Thoracic aorta (tissue), 2 donors: ENCODE measurements at regions not wholly inside any gene's neighbourhood (a gene's known extent, or its start where the extent isn't known, plus 50 kb on each side); places are given as distances from the start of the nearest gene placed in this dataset.

Experiments
- ATAC-seq: fragments of 150-250 bp; one replicate; pipeline ENCODE4 v1.8.0; 2017; ENCODE audit warnings: low read depth; ENCODE audit not compliant: insufficient number of reproducible peaks, low FRiP score
- DNase-seq: peaks from one replicate; pipeline ENCODE4 v3.0.0-alpha.2; 2020; ENCODE audit warnings: low spot score
- H3K27ac ChIP-seq, 2 donors: fragments of 200-600 bp; sonication (generic); 1 replicate in 1 of 2; 2 replicates in 1 of 2; pipeline ENCODE4 v1.5.1; 2016; ENCODE audit warnings: mild to moderate bottlenecking in 2 of 2, moderate library complexity in 2 of 2
- H3K27me3 ChIP-seq: fragments of 200-600 bp; sonication (generic); replicated peaks from 2 replicates; pipeline ENCODE4 v1.6.0; 2016; ENCODE audit warnings: mild to moderate bottlenecking; ENCODE audit not compliant: insufficient read depth
- H3K36me3 ChIP-seq: fragments of 200-600 bp; sonication (generic); one replicate; pipeline ENCODE4 v1.5.1; 2016
- H3K4me1 ChIP-seq, 2 donors: fragments of 200-600 bp; sonication (generic); 1 replicate in 1 of 2; 2 replicates in 1 of 2; pipeline versions ENCODE4 v1.5.1 to v1.6.0; 2016; ENCODE audit warnings: low read depth in 2 of 2, mild to moderate bottlenecking in 1 of 2; ENCODE audit not compliant: control insufficient read depth in 1 of 2
- H3K4me3 ChIP-seq: fragments of 200-600 bp; sonication (generic); 2 replicates; pipeline ENCODE4 v1.5.1; 2016; ENCODE audit warnings: mild to moderate bottlenecking
- H3K9me3 ChIP-seq: fragments of 200-600 bp; sonication (generic); 2 replicates; pipeline ENCODE4 v1.5.1; 2016
- TF ChIP-seq, protein P1 (sequence below): fragments of 200-600 bp; sonication (generic); IDR thresholded peaks from one replicate; pipeline ENCODE4 v1.5.1; 2019; ENCODE audit warnings: antibody characterized with exemption

DNA sequence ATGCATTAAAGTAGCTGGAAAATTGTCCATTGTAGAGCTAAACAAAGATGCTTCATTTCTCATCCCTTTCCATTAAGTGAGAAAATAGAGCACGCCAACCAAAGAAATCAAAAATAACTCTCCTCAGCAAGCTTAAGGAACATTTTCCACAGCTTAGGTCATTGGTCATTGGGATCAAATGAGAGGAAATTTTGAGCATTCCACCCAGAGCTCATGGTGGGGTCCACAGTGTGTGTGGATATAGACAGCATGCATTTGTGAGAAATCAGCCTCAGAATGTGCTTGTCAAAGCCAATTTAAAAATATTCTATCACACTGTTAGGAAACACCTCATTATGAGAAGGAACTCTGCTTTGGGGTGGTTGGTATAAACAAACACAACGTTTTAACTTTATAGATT lies 97.2 kb downstream of the HDGFL1 start:
- TF ChIP-seq, protein P1, sequence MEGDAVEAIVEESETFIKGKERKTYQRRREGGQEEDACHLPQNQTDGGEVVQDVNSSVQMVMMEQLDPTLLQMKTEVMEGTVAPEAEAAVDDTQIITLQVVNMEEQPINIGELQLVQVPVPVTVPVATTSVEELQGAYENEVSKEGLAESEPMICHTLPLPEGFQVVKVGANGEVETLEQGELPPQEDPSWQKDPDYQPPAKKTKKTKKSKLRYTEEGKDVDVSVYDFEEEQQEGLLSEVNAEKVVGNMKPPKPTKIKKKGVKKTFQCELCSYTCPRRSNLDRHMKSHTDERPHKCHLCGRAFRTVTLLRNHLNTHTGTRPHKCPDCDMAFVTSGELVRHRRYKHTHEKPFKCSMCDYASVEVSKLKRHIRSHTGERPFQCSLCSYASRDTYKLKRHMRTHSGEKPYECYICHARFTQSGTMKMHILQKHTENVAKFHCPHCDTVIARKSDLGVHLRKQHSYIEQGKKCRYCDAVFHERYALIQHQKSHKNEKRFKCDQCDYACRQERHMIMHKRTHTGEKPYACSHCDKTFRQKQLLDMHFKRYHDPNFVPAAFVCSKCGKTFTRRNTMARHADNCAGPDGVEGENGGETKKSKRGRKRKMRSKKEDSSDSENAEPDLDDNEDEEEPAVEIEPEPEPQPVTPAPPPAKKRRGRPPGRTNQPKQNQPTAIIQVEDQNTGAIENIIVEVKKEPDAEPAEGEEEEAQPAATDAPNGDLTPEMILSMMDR: no peak
- Histone ChIP-seq H3K9me3 (no peaks in the 10 kb centered on the region), H3K27ac (no peak overlapping the region), H3K4me3 (no peak overlapping the region), H3K4me1 (peaks cover 0 to 27% of the 10 kb centered on the region in 2 donors), H3K27me3 (no peaks in the 10 kb centered on the region), H3K36me3 (no peaks in the 10 kb centered on the region)
- ATAC-seq (no peak), DNase-seq (no peak)

DNA sequence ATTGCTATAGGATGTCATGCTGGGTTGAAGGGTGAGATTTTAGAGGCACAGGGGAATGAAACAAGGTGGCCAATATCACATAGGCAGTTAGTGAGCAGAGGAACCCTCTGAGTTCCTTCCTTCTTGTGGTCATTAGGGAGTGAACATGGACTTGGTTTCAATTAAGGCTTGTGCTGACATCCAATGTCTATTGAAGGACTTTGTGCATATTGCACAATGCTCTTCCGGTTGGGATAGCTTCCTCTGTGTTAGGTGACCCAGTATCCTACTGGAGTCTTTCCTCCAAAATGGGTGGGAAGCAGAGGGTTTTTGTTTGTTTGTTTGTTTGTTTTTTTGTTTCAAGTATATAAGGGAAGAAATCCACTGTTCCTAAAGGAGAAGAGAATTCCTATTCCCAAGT lies 98.5 kb downstream of the HDGFL1 start:
- ATAC-seq: no peak
- TF ChIP-seq, protein P1: no peak

DNA sequence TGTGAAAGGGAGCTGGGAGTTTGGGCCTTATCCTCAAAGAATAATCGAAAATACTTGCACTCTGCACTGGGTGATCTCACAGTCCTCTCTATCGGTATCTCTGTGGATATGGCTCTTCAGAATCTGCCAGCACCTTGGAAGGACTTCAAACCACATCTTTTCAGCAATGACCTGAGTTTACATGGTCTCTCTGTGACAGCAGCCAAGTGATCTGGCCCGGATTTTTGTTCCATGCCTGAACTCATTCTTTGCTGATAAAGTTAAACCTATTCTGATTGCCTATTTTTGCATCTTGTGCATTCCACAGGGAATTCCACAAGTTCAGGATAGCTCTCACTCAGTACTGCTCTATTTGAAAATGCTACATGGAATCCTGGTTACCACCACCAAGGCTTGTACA lies 98.9 kb downstream of the HDGFL1 start:
- DNase-seq (no peak), ATAC-seq (no peak)
- Histone ChIP-seq H3K4me1 (peaks cover 0 to 27% of the 10 kb centered on the region in 2 donors), H3K27ac (no peak overlapping the region), H3K27me3 (no peaks in the 10 kb centered on the region), H3K36me3 (no peaks in the 10 kb centered on the region), H3K4me3 (no peak overlapping the region), H3K9me3 (no peaks in the 10 kb centered on the region)
- TF ChIP-seq, protein P1: no peak

More for the DNA sequence above, 98.5 kb downstream of the HDGFL1 start:
- no peaks in the 10 kb centered on the region for H3K36me3 ChIP-seq
- DNase-seq: no peak
- H3K9me3 ChIP-seq: no peaks in the 10 kb centered on the region
- peaks cover 0 to 27% of the 10 kb centered on the region in 2 donors for H3K4me1 ChIP-seq
- no peak overlapping the region for H3K27ac ChIP-seq
- no peak overlapping the region for H3K4me3 ChIP-seq
- no peaks in the 10 kb centered on the region for H3K27me3 ChIP-seq

- no peak overlapping the region for H3K4me3 ChIP-seq
- DNase-seq (no peak), ATAC-seq (no peak)
- peaks cover 0 to 27% of the 10 kb centered on the region in 2 donors for H3K4me1 ChIP-seq
- no peak overlapping the region for H3K27ac ChIP-seq
- no peaks in the 10 kb centered on the region for H3K36me3 ChIP-seq
- no peaks in the 10 kb centered on the region for H3K27me3 ChIP-seq
- TF ChIP-seq, protein P1: no peak
- no peaks in the 10 kb centered on the region for H3K9me3 ChIP-seq
Observed at GRCh38 chr6:22668717-22669116, 99.4 kb downstream of the HDGFL1 start.

- no peak overlapping the region for H3K4me3 ChIP-seq
- H3K36me3 ChIP-seq: no peaks in the 10 kb centered on the region
- H3K4me1 ChIP-seq: peaks cover 0 to 27% of the 10 kb centered on the region in 2 donors
- no peaks in the 10 kb centered on the region for H3K27me3 ChIP-seq
- ATAC-seq: no peak
- no peaks in the 10 kb centered on the region for H3K9me3 ChIP-seq
- TF ChIP-seq, protein P1: no peak
- H3K27ac ChIP-seq: no peak overlapping the region
- no peak for DNase-seq
Observed at GRCh38 chr6:22670605-22671004, 101.2 kb downstream of the HDGFL1 start.
